ENCODE measurements at regions not wholly inside any gene's neighbourhood (a gene's known extent, or its start where the extent isn't known, plus 50 kb on each side); places are given as distances from the start of the nearest gene placed in this dataset.

GRCh38 chr11:95570845-95571244 lies 218.7 kb downstream of the FAM76B start:
- peaks cover 4% of the 10 kb centered on the region; the same call in 1 of the 2 replicates for H3K27me3 Mint-ChIP-seq (ENCODE audit: low read depth)
- peaks cover 23% of the 10 kb centered on the region for H3K9me3 Mint-ChIP-seq
- no peaks in the 10 kb centered on the region for H3K4me1 Mint-ChIP-seq
- ChIA-PET POLR2A (no interaction called here), CTCF (no interaction called here)
- no peak overlapping the region for H3K4me3 Mint-ChIP-seq
- ATAC-seq = no peak
- TF ChIP-seq ATF1 (CRISPR knock-in tag; IDR thresholded peaks at IDR 0.05) (no peak), SOX15 (CRISPR knock-in tag; IDR thresholded peaks at IDR 0.05) (no peak), JAZF1 (CRISPR knock-in tag; IDR thresholded peaks at IDR 0.05) (no peak), CREM (CRISPR knock-in tag; IDR thresholded peaks at IDR 0.05) (no peak), FOXK1 (CRISPR knock-in tag; IDR thresholded peaks at IDR 0.05) (no peak), ELF4 (CRISPR knock-in tag; IDR thresholded peaks at IDR 0.05; ENCODE audit: low read depth) (no peak), ZBTB21 (CRISPR knock-in tag; IDR thresholded peaks at IDR 0.05; ENCODE audit: borderline replicate concordance) (no peak), RELA (CRISPR knock-in tag; IDR thresholded peaks at IDR 0.05; ENCODE audit: borderline replicate concordance) (no peak), E2F1 (CRISPR knock-in tag; IDR thresholded peaks at IDR 0.05) (no peak), ZNF219 (CRISPR knock-in tag; IDR thresholded peaks at IDR 0.05; ENCODE audit: borderline replicate concordance) (no peak), HMGA2 (CRISPR knock-in tag; IDR thresholded peaks at IDR 0.05) (no peak), PREB (CRISPR knock-in tag; IDR thresholded peaks at IDR 0.05; ENCODE audit: borderline replicate concordance) (no peak), NFE2L1 (CRISPR knock-in tag; IDR thresholded peaks at IDR 0.05) (no peak)
- TF ChIP-seq, protein P1, sequence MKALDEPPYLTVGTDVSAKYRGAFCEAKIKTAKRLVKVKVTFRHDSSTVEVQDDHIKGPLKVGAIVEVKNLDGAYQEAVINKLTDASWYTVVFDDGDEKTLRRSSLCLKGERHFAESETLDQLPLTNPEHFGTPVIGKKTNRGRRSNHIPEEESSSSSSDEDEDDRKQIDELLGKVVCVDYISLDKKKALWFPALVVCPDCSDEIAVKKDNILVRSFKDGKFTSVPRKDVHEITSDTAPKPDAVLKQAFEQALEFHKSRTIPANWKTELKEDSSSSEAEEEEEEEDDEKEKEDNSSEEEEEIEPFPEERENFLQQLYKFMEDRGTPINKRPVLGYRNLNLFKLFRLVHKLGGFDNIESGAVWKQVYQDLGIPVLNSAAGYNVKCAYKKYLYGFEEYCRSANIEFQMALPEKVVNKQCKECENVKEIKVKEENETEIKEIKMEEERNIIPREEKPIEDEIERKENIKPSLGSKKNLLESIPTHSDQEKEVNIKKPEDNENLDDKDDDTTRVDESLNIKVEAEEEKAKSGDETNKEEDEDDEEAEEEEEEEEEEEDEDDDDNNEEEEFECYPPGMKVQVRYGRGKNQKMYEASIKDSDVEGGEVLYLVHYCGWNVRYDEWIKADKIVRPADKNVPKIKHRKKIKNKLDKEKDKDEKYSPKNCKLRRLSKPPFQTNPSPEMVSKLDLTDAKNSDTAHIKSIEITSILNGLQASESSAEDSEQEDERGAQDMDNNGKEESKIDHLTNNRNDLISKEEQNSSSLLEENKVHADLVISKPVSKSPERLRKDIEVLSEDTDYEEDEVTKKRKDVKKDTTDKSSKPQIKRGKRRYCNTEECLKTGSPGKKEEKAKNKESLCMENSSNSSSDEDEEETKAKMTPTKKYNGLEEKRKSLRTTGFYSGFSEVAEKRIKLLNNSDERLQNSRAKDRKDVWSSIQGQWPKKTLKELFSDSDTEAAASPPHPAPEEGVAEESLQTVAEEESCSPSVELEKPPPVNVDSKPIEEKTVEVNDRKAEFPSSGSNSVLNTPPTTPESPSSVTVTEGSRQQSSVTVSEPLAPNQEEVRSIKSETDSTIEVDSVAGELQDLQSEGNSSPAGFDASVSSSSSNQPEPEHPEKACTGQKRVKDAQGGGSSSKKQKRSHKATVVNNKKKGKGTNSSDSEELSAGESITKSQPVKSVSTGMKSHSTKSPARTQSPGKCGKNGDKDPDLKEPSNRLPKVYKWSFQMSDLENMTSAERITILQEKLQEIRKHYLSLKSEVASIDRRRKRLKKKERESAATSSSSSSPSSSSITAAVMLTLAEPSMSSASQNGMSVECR (CRISPR knock-in tag; IDR thresholded peaks at IDR 0.05; ENCODE audit: borderline replicate concordance) = no peak
- H3K27ac Mint-ChIP-seq = no peak overlapping the region
- no peak for DNase-seq (ENCODE audit: low spot score)
- peaks cover 17% of the 10 kb centered on the region for H3K36me3 Mint-ChIP-seq

GRCh38 chr11:95569207-95569606 lies 220.4 kb downstream of the FAM76B start:
- Mint-ChIP-seq H3K9me3 (peaks cover 23% of the 10 kb centered on the region), H3K27me3 (ENCODE audit: low read depth) (peaks cover 4% of the 10 kb centered on the region; the same call in 1 of the 2 replicates), H3K4me1 (no peaks in the 10 kb centered on the region), H3K27ac (no peak overlapping the region), H3K36me3 (peaks cover 17% of the 10 kb centered on the region), H3K4me3 (no peak overlapping the region)
- CTCF ChIA-PET = interaction anchor here (0.7 kb wide), 1 partner anchor 23 kb away, joined by 3 read pairs; no protein-coding TSS in a partner anchor
- ATAC-seq (no peak), DNase-seq (ENCODE audit: low spot score) (no peak)
- no peak for TF ChIP-seq AR (CRISPR knock-in tag; IDR thresholded peaks at IDR 0.05)
- TF ChIP-seq, protein P2, sequence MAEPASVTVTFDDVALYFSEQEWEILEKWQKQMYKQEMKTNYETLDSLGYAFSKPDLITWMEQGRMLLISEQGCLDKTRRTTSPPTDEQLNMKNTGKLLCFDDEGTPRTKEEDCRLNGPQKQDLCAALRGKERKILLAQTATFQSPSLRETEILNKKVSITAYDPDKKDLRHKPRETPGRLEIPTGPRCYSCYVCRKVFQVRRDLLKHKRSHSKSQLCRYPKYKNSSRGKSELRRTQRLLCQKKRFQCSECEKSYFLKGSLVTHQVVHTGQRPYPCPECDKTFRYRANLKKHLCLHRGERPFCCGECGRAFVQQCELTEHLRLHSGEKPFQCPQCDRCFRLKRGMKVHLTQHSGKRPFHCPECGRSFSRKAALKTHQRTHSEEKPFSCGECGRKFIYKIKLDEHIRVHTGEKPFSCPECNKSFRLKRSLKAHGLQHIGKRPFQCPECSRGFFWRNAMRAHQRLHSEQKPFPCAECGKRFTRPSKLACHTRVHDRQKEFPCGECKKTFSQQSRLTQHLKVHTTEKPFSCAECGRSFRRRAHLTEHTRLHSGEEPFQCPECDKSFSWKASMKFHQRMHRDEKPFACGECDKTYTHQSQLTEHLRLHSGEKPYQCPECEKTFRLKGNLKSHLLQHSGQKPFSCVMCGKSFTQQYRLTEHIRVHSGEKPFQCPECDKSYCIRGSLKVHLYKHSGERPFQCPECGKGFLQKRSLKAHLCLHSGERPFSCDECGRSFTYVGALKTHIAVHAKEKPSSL (CRISPR knock-in tag; conservative IDR thresholded peaks at IDR 0.05) = no peak
- POLR2A ChIA-PET = no interaction called here

Data from WTC11 (cell line).